Uterus (tissue), 3 donors: ENCODE measurements at regions not wholly inside any gene's neighbourhood (a gene's known extent, or its start where the extent isn't known, plus 50 kb on each side); places are given as distances from the start of the nearest gene placed in this dataset.

Experiments used
- DNase-seq, 2 donors: peaks; one replicate each; pipeline ENCODE4 v3.0.0-alpha.2; 2019 to 2020
- H3K27ac ChIP-seq, 2 donors: fragments of 200-600 bp; sonication (generic); 1 replicate in 1 of 2; 2 replicates in 1 of 2; pipeline ENCODE4 v1.5.1; 2016 to 2018
- H3K27me3 ChIP-seq, 2 donors: fragments of 200-600 bp; sonication (generic); one replicate each; pipeline ENCODE4 v1.5.1; 2018 to 2019; ENCODE audit warnings: control low read depth in 1 of 2
- H3K36me3 ChIP-seq, 2 donors: fragments of 200-600 bp; sonication (generic); one replicate each; pipeline ENCODE4 v1.5.1; 2019; ENCODE audit warnings: control low read depth in 1 of 2
- H3K4me1 ChIP-seq, 2 donors: fragments of 200-600 bp; sonication (generic); one replicate each; pipeline ENCODE4 v1.5.1; 2018 to 2019; ENCODE audit warnings: control low read depth in 1 of 2
- H3K4me3 ChIP-seq, 2 donors: fragments of 200-600 bp; sonication (generic); 1 replicate in 1 of 2; 2 replicates in 1 of 2; pipeline ENCODE4 v1.5.1; 2018 to 2019; ENCODE audit warnings: mild to moderate bottlenecking in 1 of 2
- H3K9me3 ChIP-seq, 2 donors: fragments of 200-600 bp; sonication (generic); one replicate each; pipeline ENCODE4 v1.5.1; 2019; ENCODE audit warnings: control low read depth in 1 of 2
- CTCF ChIP-seq, 4 experiments: fragments of 200-600 bp in 2 of 4; fragments of 450-650 bp in 2 of 4; sonication (generic) in 2 of 4; IDR thresholded peaks; one replicate each; pipeline ENCODE4 v1.5.1; 2016 to 2019; ENCODE audit warnings: antibody characterized with exemption in 4 of 4, mild to moderate bottlenecking in 2 of 4, moderate library complexity in 1 of 4
- POLR2A ChIP-seq, 2 donors: fragments of 450-650 bp; IDR thresholded peaks; one replicate each; pipeline ENCODE4 v1.6.1; 2016; ENCODE audit warnings: antibody characterized with exemption in 2 of 2, mild to moderate bottlenecking in 1 of 2, moderate library complexity in 1 of 2
- intact Hi-C: fragments of 100-400 bp; cut with DNase I; formaldehyde crosslinking; loops from one replicate; pipeline ENCODE4 v1.15.1; 2023; ENCODE audit warnings: low total_unique reads
- donor health status: DM: yes; HTN: yes; CAD: no.

- no peak for TF ChIP-seq CTCF (IDR thresholded peaks at IDR 0.05)
- TF ChIP-seq POLR2A (IDR thresholded peaks at IDR 0.05) = no peak
- intact Hi-C loops = no loop called here
- no peak for DNase-seq
- Histone ChIP-seq H3K27ac (no peak overlapping the region), H3K4me1 (no peaks in the 10 kb centered on the region), H3K36me3 (no peaks in the 10 kb centered on the region), H3K27me3 (no peaks in the 10 kb centered on the region), H3K4me3 (no peak overlapping the region), H3K9me3 (no peaks in the 10 kb centered on the region)
Observed at GRCh38 chr11:80157447-80157846, 716.6 kb upstream of the TENM4 start.

- no peaks in the 10 kb centered on the region for H3K9me3 ChIP-seq
- intact Hi-C loops = no loop called here
- TF ChIP-seq CTCF (IDR thresholded peaks at IDR 0.05) = no peak
- no peak for TF ChIP-seq POLR2A (IDR thresholded peaks at IDR 0.05)
- no peaks in the 10 kb centered on the region for H3K36me3 ChIP-seq
- H3K27ac ChIP-seq = no peak overlapping the region
- H3K27me3 ChIP-seq = no peaks in the 10 kb centered on the region
- H3K4me3 ChIP-seq = no peak overlapping the region
- no peaks in the 10 kb centered on the region for H3K4me1 ChIP-seq
- no peak for DNase-seq
Observed at GRCh38 chr11:80156062-80156461, 715.2 kb upstream of the TENM4 start.

GRCh38 chr11:80155412-80156017 is 714.7 kb upstream of the TENM4 start:
- intact Hi-C loops = no loop called here

GRCh38 chr11:80146232-80146631 is 705.4 kb upstream of the TENM4 start:
- Histone ChIP-seq H3K27ac (no peak overlapping the region), H3K9me3 (no peaks in the 10 kb centered on the region), H3K4me3 (no peak overlapping the region), H3K36me3 (no peaks in the 10 kb centered on the region), H3K27me3 (no peaks in the 10 kb centered on the region), H3K4me1 (no peaks in the 10 kb centered on the region)
- DNase-seq = no peak
- intact Hi-C loops = no loop called here
- TF ChIP-seq POLR2A (IDR thresholded peaks at IDR 0.05) = no peak
- TF ChIP-seq CTCF (IDR thresholded peaks at IDR 0.05) = no peak

More at GRCh38 chr11:80155412-80156017, 714.7 kb upstream of the TENM4 start:
- Histone ChIP-seq H3K4me1 (no peaks in the 10 kb centered on the region), H3K27ac (no peak overlapping the region), H3K9me3 (no peaks in the 10 kb centered on the region), H3K4me3 (no peak overlapping the region), H3K36me3 (no peaks in the 10 kb centered on the region), H3K27me3 (no peaks in the 10 kb centered on the region)
- DNase-seq = no peak
- TF ChIP-seq CTCF (IDR thresholded peaks at IDR 0.05) = no peak
- TF ChIP-seq POLR2A (IDR thresholded peaks at IDR 0.05) = no peak

- Histone ChIP-seq H3K27me3 (no peaks in the 10 kb centered on the region), H3K9me3 (no peaks in the 10 kb centered on the region), H3K4me1 (no peaks in the 10 kb centered on the region), H3K36me3 (no peaks in the 10 kb centered on the region), H3K27ac (no peak overlapping the region), H3K4me3 (no peak overlapping the region)
- TF ChIP-seq POLR2A (IDR thresholded peaks at IDR 0.05) (no peak), CTCF (IDR thresholded peaks at IDR 0.05) (no peak)
- no peak for DNase-seq
- intact Hi-C loops = no loop called here
Observed at GRCh38 chr11:80144897-80145594, 704.2 kb upstream of the TENM4 start.
